HG02798 (cell line): ENCODE measurements at regions not wholly inside any gene's neighbourhood (a gene's known extent, or its start where the extent isn't known, plus 50 kb on each side); places are given as distances from the start of the nearest gene placed in this dataset.
"Not testable (repeated sequence)": the region's sequence is repeated elsewhere in the genome, so short reads cannot be mapped to it uniquely, and the experiment has no call there.

ENCODE experiments used
- ATAC-seq: cut with Tn5 transposase; IDR thresholded peaks from one replicate; pipeline ENCODE4 v1.9.1; 2021; ENCODE audit warnings: mild to moderate bottlenecking; ENCODE audit not compliant: unreplicated experiment, poor library complexity

DNA sequence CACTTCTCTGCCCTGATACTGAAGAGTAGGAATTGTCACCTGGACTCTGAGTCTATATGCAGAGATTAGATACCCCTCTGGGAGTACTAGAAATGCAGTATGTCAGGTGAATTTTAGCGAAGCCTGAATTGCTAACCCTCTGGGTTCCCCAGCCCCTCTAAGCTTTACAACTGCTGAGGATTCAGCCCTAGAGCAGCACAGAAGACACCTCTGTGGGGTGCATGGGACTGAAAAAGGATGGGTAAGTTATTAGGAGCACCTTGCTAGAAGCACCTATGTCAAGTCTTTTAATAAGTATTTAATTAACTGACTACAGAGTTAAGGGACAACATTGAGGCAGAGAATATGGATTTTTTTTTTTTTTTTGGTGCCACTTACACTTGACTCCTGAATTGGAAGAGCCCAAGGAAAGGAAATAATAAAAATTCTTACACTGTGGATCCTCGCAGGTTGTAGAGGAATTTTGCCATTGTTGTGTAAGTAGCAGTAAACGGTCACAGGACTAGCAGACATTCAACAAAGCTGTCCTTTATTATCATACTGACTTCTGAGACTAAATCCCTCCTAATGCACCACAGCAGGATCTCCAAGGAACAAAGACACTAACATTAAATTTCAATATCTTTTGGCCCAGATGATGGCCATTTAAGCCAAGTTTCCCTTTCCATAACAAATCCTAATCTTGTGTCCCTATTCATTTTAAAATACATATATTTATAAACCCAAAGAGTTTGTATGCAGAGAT is 253.2 kb downstream of the ANKRD50 start:
- ATAC-seq = no peak

DNA sequence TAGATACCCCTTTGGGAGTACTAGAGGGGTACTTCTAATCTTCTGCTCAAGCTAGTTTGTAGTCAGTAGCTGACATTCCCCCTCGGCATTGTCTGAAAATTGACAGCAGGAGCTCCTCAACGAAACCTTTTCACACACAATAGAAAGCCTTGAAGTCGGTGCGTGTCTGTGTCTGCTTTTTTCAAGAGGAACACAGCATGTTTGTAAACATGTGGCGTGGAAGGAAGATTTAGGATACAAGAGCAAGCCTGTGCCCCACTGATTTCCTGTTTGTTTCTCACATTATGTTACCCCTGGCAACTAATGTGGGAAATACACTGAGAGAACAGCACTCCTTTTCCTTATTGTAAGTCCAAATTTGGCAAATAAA is 252.6 kb downstream of the ANKRD50 start:
- ATAC-seq = no peak

DNA sequence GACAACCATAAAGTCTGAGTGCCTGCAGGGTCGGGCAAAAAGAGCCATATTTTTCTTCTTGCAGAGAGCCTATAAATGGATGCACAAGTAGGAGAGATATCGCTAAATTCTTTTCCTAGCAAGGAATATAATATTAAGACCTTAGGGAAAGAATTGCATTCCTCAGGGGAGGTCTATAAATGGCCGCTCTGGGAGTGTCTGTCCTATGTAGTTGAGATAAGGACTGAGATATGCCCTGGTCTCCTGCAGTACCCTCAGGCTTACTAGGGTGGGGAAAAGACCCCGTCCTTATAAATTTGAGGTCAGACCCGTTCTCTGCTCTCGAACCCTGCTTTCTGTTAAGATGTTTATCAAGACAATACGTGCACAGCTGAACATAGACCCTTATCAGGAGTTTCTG is 250.9 kb downstream of the ANKRD50 start:
- not testable (repeated sequence) for ATAC-seq

- ATAC-seq = no peak
These were observed 249.3 kb downstream of the ANKRD50 start for GRCh38 chr4:124462954-124463828.

GRCh38 chr4:124464836-124465235 is 247.7 kb downstream of the ANKRD50 start:
- ATAC-seq = no peak

DNA sequence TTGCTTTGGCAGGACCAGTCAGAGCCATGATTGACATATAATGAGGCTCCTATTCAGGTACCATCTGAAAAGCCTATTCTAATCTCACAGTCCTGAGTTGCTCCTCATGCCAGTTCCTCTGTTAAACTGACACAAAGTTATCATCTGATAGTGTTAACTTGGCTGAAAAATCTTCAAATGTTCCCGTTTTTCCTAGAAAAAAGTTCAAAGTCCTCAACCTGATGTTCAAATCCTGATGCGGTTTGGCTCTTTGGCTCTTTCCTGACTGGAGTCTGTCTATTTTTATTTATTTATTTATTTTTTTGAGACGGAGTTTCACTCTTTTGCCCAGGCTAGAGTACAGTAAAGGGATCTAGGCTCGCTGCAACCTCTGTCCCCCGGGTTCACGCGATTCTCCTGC is 244.2 kb downstream of the ANKRD50 start:
- ATAC-seq = no peak

DNA sequence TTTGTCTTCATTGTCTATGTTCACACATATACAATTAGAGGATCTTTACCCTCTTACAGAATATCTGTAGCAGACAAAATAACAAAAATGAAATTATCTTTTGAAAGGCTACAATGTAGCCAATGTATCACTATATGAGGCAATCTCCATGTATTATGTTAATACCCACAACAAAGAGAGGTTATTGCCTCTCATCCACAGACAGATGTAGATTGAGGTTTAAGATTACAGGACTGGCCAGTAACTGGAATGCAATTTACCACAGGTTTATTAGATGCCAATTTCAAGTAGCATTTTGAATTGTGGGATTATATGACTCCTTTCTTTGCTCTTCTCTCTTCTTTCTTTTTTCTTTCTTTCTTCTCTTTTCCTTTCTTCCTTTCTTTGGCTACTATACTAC is 242.6 kb downstream of the ANKRD50 start:
- no peak for ATAC-seq

DNA sequence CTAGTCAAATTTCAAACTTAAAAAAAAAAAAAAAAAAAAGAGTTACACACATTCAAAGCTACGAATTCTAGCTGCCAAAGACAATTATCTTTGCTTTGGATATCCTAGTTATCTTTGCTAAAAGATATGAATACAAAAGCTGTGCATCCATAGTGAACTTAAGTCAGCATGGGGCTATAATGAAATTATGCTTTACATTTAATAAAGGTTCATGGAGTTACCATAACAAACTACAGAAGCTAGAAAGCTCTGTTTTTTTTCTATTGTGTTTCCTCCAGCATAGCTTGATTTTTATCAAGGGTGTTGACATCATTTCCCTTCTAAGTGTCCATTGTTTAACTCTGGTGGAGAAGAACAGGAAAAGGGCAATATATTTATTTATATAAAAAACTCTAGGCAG is 234.1 kb downstream of the ANKRD50 start:
- ATAC-seq = no peak

GRCh38 chr4:124480061-124480460 is 232.5 kb downstream of the ANKRD50 start:
- ATAC-seq = no peak

- ATAC-seq = no peak
These were observed 231.4 kb downstream of the ANKRD50 start for GRCh38 chr4:124481123-124481522.

- no peak for ATAC-seq
These were observed 229.3 kb downstream of the ANKRD50 start for GRCh38 chr4:124483048-124483906.

GRCh38 chr4:124484008-124484407 is 228.5 kb downstream of the ANKRD50 start:
- ATAC-seq = no peak

DNA sequence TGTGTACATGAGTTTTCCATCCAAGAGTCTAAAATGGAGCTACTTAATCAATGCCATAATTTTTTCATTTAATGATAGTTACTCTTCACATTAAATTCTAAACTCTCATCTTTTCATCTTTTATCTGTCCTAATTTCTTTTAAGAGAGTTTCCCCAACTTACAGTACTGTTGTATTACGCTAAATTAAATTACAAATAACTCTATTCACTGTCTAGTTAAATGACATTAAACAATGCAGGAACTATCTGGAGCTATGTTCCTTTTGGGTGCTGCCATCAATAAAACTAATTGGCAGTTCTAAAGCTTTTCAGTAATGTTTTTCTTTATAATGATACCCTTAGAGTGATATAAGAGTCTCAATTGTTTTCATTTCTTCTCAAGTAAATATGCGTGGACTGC is 227.6 kb downstream of the ANKRD50 start:
- no peak for ATAC-seq

GRCh38 chr4:124486423-124486822 is 226.1 kb downstream of the ANKRD50 start:
- ATAC-seq = no peak

GRCh38 chr4:124487651-124488050 is 224.9 kb downstream of the ANKRD50 start:
- no peak for ATAC-seq

DNA sequence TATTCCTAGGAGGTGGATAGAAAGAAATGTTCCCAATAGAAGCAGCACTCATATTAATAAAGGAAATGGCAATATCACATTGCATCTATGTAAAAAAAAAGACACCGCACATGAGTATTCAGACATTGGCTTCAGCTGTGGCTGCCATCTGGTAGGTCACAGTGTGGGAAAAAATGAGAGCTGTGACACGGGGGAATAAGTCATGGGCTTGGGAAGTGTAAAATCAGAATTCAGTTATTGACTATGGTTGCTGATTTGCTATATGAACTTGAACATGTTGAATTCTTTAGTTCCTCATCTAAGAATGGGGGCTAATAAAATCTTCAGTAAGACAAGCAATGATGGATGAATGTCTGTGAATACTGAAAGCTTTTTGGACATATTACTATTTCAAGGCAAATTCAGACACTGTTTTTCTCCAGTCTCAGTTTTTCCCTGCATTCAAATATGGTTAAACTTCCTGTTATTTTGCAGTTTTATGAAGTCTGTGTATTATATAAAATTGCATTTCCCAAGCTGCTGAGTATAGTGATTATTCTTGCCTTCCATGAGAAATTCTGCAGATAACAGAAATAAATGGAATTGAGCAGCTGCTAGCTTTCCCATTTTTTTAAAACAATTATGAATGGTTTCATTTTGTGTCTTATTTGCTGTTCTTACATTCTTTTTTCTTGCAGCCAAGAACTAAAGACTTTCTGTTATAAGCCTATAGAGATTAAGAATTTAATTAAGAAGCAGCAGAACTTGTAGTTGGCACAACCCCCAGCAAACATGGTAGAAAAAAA is 221.0 kb downstream of the ANKRD50 start:
- ATAC-seq = no peak

- no peak for ATAC-seq
These were observed 213.3 kb downstream of the ANKRD50 start for GRCh38 chr4:124499261-124499660.

GRCh38 chr4:124501576-124501975 is 211.0 kb downstream of the ANKRD50 start:
- no peak for ATAC-seq

DNA sequence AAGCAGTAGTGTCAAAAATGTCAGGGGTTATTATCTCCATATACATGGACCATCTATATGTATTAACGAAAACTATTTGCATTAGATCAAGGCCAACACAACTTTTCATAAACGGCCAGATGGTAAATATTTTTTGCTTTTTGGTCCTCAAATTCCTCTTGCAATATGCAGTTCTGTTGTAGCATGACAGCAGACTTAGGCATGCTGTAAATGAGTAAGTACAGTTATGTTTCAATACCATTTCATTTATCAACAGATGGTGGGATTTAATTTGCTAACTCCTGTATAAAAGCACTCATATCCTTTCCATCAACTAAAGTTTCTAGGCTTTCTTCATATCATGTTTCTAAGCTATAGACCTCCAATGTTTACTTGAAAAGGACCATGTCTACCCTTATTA is 208.1 kb downstream of the ANKRD50 start:
- no peak for ATAC-seq

GRCh38 chr4:124505211-124505610 is 207.3 kb downstream of the ANKRD50 start:
- no peak for ATAC-seq
